ENCODE measurements at regions not wholly inside any gene's neighbourhood (a gene's known extent, or its start where the extent isn't known, plus 50 kb on each side); places are given as distances from the start of the nearest gene placed in this dataset.

DNA sequence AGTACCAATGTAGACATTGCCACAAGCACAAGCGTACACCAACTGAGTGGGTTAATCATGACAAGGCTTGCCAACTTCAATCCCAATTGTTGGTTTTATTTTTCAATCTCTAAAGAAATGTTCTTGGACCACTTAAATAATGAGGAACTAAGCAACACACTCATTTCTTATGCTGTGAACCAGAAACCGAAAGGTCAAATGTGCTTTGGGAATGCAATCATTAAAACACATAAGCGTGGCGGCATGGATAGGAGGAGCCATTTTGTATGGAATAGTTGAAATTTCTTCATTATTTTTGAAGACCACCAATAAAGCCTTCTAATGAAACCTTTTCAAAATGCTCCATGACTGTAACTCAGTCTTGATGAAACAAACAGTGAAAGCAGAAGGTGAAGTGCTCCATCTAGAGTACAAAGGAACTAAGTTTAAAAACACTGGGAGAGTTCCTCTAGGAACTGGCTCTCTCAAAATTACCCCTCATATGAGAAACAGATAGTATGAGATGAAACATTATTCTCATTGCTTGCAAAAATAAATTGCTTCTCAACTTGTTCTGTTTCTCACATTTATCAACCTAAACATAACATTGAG lies 113.2 kb upstream of the CHST9 start:
- TF ChIP-seq POLR2AphosphoS5 (IDR thresholded peaks at IDR 0.05) (no peak), POLR2A (IDR thresholded peaks at IDR 0.05) (no peak), EP300 (IDR thresholded peaks at IDR 0.05; ENCODE audit: low read depth) (no peak)
- TF ChIP-seq, protein P1, sequence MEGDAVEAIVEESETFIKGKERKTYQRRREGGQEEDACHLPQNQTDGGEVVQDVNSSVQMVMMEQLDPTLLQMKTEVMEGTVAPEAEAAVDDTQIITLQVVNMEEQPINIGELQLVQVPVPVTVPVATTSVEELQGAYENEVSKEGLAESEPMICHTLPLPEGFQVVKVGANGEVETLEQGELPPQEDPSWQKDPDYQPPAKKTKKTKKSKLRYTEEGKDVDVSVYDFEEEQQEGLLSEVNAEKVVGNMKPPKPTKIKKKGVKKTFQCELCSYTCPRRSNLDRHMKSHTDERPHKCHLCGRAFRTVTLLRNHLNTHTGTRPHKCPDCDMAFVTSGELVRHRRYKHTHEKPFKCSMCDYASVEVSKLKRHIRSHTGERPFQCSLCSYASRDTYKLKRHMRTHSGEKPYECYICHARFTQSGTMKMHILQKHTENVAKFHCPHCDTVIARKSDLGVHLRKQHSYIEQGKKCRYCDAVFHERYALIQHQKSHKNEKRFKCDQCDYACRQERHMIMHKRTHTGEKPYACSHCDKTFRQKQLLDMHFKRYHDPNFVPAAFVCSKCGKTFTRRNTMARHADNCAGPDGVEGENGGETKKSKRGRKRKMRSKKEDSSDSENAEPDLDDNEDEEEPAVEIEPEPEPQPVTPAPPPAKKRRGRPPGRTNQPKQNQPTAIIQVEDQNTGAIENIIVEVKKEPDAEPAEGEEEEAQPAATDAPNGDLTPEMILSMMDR (IDR thresholded peaks at IDR 0.05): peak in 2 of 5 experiments; percentile 10 to 30
